Stimulated activated CD8-positive, alpha-beta memory T cell treated with anti-CD3 and anti-CD28 coated beads, Interleukin-15, amount 100 ng/mL, for 24 hours (primary cell): ENCODE measurements at regions not wholly inside any gene's neighbourhood (a gene's known extent, or its start where the extent isn't known, plus 50 kb on each side); places are given as distances from the start of the nearest gene placed in this dataset.

Experiments
- DNase-seq: peaks from one replicate; pipeline ENCODE4 v3.0.0-alpha.2; 2020; ENCODE audit warnings: low read depth

DNA sequence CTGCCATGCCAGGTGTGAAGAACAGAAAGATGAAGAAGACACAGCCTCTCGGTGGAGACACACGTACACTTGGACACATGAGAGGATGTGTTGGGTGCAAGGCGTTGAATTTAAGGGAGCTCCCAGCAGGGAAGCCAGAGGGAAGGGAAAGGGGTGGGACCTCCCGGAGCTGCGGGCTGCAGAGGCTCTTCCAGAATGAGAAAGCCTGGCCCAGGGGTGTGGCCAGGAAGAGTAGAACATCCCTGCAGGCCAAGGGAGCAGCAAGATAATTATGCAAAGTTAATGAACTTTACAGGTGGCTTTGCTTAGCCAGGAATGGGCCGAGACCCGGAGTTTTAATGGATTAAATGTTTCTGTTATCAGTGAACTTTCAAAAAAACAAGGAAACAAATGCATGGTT, 270.3 kb downstream of the KLF6 start:
- no peak for DNase-seq

DNA sequence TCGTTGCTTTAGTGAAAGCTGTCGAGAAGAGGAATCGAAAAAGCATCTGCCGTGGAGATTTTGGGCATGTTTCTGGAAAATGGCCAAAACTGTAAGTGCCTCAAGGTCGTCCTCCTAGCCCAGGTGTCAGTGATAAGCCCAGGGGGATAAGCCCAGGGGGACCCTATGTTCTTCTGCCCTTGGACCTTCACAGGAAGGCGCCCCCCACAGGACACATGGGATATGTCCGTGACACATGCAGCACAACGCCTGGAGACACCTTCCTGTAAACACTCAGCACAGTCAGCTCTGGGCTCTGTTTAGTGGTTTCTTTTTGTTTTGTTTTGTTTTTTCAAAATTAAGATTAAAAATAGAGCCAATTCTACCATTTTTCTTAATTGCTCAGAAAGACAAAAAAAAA, 272.7 kb downstream of the KLF6 start:
- no peak for DNase-seq

DNA sequence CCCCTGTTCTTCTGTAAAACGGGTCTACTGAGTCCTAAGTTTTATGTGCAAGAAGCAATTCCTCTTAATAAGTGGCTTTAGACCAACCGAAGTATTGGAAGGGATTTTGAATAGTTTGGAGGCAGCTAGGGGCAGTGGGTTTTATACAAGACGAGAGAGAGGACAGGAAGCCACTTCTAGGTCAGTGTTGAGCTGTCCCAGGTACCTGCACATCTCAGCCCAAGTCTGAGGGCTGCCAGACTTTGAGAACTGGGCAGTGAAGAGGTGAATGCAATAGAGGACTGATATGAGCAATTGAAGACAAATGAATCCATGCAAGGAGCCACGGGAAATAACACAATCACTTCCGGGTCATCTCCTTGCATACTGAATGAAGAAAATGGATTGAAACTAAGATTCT, 273.5 kb downstream of the KLF6 start:
- DNase-seq, result no peak

DNA sequence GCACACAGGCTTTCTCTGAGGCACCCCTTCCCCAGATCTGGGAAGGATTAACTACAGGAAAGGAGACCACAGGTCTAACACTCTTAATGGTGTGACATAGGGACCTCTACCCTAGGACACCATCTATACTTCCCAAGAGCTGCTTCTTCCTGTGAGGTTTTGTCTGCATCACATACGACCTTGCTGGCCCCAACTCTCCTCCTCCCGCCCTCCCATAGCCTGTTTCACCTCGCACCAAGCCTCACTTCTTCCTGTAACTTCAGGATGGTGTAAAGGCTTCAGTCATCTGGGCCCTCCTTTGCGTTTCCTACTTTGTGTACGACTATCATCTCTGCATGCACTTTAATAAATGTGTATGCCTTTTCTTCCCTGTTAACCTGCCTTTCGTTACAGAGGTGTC, 274.3 kb downstream of the KLF6 start:
- DNase-seq, result no peak

DNA sequence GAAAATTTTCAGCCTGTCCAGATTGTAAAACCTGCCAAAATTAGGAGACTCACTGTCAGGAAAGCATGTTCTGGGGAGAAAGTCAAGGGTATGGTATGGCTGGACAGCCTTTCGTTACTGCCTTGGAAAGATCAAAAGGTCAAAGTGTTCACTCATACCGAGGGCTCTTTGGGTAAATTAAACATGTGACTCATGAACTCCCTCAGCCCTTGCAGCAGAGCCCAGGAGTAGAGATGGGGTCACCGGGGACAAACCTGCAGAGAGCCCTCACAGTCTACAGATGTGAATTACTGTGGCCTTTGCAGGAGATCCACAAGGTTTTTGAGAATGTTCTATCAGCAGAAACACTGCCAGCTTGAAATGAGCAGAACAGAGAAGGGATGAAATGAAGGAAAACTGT, 275.7 kb downstream of the KLF6 start:
- DNase-seq, result no peak

DNA sequence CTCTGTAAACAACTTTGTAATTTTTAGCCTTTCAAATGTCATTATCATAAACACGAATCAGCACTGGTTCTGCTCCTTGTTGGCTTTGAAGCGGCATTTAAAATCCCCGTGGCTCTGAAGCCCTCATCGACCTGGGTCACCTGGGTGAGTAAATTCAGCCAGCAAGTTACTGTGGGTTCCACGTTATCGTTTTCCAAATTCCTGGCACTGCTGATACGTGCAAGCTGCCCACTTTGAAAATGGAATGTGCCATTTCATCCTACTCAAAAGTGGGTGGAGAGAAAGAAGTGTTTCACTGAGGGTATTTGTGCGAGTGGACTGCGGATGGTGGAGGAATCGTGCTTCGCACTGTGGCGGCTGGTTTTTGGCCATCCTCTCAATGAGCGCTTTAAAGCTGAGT, 281.7 kb downstream of the KLF6 start:
- DNase-seq, result no peak

DNA sequence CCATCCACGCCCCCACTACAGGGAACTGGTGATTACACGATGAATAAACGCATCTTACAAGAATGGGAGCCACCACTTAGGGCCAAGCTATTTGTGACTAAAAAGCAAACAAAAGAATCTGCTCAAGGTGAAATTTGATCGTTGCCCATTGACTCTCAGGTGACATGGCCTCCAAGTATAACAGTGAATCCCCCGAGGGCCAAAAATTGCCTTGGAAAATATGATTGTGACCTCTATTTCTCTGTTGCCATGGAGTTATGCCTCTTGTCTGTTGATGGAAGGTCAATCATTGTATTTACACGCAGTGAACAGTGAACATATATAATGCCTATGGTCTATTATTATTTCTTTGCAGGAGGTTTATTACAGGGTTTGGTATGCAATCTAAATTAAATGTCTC, 282.3 kb downstream of the KLF6 start:
- DNase-seq, result no peak

DNA sequence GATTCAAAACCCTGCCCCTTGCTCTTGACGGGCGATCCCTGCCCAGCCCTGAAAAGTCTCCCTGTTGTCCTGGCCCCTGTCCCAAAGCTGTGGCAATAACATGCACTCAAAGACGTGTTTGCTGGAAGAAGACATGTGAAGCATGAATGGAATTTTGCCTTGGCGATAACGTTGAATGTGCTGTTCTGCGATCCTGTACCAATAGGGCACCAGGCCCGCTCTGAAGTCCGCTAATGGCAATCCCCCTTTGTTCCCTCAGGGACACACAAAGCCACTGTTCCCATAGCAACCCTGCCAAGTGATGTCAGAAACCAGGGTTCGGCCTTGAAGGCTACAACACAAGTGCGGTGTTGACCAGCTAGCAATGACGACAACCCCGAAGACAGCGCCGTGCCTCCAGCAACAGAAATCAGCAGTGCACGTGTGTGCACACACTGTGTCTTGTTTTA, 284.6 kb downstream of the KLF6 start:
- DNase-seq, result no peak

DNA sequence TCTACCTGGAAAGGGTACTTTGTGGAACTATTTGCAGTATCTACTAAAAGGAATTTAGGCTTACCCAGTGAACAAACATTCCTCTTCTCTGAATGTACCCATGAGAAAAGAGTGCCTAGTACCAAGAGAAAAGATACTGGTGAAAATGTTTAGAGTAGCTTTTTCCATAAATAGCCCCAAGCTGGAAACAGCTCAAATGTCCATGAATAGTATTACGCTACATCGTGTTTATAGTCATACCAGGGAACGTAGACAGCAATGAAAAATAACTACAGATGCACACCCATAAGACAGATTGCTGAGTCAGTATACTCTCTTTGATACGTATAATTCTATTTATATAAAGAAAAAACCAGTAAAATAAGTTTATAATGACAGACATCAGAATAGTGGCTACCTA, 285.9 kb downstream of the KLF6 start:
- DNase-seq, result no peak

DNA sequence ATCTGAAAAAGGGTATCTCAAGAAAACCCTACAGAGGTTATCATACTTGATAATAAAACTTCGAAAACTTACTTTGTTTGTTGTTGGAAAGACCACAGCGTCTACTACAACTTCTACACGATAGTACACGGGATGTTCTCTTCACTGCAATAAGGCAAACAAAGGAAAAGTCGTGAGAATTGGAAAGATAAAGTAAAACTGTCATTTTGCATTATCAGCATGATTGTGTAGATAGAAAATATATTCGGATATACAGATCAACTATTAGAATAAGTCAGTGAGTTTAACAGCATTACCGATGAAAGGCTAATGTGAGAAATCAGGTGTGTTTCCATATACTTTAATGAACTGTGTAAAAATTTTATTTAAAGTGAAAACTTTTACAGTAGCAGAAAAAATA, 287.4 kb downstream of the KLF6 start:
- no peak for DNase-seq

DNA sequence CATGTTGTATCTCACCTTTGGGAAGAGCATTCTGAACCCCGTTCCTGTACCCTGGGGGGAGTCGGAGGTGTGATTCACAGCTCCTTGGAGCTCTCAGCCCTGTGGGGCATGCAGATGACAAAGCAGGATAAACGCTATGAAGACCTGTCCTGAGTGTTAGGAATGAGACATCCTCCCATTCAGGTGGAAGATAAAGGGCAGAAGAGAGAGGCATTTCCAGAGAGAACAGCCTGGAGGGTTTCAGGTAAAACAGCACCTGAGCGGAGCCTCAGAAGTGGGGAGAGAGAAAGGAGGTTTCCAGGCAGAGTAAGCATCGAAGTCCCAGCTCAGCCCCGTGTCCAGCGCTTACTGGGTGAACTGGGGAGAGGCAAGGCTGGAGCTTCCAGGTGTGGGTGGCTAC, 288.9 kb downstream of the KLF6 start:
- no peak for DNase-seq

DNA sequence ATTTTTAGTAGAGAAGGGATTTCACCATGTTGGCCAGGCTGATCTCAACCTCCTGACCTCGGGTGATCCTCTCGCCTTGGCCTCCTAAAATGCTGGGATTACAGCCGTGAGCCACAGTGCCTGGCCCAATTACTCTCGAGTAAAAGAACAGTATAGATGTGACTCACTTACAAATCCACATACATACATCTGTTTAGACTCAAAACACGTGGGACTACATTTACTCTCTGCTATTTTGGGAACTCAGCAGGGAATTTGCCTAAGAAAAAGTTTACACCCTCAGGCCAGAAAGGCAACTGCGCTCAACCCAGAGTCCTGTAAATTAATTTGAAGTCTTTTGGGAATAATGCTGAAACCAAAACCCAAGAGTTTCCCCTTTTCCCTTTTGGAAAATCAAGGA, 289.7 kb downstream of the KLF6 start:
- no peak for DNase-seq

DNA sequence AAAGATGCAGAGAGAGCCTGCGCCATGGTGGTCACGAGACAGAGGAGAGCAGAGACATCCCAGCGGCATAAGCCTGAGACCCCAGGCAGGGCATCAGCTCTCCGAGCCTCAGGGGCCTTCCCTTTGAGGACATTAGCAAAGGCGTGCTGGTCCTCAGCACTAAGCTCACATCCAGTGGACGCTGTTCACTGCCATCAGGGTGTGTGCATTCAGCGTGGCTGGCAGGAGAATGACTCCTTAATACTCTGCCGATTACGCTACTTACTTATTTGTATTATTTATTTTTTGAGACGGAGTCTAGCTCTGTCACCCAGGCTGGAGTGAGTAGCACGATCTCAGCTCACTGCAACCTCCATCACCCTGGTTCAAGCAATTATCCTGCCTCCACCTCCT, 290.2 kb downstream of the KLF6 start:
- DNase-seq, result no peak

DNA sequence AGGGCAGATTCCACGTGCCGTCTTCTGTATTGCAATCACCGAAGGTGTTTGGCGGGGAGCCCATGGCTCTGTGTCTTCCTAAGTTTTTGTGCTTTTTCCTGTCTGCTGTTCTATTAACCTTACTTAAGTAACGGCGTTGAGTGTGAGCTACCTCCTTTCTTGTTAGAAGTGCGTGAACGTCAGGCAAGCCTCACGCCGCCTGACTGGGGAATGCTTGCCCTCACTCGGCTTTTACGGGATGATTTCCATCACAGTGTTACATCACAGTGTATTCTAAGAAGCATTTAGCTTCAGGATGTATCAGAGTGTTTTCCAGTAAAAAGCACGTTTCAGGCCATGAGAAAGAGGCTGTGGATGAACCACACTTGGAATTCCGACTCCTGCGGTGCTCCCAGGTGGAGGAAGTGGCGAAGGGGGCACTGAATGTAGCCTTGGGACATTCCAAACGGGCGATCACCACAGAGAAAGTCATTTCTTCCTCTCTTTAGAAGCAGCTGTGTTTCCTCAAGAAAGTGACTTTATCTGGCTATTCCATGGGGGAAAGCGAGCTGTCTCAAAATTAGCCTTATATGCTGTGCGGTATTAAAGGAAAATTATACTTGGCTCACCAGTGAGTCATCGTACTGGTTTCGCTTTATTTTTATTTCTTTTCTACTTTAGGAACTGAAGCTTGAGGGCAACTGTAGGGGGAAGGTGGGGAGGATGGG, 290.7 kb downstream of the KLF6 start:
- DNase-seq, result no peak

DNA sequence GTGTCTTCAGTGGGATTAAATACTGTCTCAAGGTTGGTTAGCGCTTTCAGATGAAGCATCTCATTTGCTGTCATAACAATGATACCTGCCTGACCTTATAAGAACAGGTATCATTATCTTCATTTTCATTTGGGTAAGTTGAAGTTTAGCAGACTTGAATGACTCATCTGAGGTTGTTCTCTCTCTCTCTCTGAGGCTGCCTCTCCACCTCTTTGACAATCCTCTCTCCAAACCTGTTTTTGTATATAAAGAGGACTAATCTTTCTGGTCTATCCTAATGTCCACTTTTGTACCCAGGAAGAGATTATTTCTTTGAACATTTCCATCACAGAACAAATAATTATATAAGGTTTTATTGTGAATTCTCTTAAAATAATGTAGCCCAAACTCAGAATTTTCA, 291.4 kb downstream of the KLF6 start:
- no peak for DNase-seq

DNA sequence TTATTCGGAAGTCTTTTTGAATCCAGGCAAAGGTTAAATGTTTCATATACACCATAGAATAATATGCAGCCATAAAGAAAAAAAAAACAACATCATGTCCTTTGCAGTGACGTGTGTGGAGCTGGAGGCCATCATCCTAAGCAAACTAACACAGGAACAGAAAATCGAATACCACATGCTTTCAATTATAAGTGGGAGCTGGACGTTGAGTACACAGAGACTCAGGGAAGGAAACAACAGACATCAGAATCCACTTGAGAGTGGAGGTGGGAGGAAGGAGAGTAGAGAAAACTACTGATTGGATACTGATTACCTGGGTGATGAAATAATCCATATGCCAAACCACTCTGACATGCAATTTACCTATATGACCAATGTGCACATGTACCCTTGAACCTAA, 293.4 kb downstream of the KLF6 start:
- no peak for DNase-seq

DNA sequence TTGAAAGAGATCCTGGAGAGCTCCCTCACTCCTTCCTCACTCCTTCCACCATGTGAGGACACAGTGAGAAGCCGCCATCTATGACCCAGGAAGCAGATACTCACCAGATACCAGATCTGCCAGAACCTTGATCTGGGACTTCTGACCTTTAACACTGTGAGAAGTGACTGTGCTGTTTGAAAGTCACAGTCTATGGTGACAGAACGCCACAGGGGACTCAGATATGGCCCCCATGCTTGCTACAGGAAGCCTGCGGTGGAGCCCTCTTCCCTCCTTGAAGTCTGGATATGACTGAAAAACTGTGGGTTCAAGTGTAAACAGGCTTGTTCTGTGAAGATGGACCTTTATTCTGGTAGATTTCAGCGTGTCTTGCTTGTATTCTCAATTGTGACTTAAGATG, 297.8 kb downstream of the KLF6 start:
- no peak for DNase-seq

DNA sequence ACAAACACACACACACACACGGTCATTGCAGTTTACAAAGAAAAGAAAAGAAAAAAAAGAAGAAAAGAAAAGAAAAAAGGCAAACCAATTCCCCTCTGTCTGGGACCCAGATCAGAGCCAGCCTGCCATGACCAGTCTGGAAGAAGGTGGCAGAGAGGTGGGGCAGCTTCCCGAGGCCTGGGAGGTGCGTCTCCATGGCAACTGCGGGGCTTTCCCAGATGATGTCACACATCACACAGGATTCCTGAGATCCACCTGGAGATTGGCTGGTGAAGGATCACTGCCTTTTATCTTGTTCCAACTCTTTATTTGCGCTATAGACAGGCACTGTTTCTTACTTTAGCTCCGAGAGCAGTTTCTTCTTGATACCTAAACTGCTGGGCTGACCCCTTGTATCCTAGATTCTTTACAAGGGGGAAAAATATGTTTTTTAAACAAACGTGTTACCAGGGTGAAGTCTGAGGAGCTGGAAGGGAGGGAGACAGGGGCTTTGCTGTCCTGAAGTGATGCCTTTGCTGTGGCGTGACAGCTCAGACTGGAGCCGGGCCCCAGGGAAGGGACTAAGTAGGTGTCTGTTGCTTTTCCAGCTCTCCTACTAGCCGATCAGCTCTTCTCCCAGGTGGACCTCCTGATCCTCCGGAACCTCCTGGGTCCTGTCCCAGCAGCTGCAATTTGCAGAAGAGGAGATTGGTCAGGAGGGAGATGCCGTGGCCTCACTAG, 298.5 kb downstream of the KLF6 start:
- no peak for DNase-seq

DNA sequence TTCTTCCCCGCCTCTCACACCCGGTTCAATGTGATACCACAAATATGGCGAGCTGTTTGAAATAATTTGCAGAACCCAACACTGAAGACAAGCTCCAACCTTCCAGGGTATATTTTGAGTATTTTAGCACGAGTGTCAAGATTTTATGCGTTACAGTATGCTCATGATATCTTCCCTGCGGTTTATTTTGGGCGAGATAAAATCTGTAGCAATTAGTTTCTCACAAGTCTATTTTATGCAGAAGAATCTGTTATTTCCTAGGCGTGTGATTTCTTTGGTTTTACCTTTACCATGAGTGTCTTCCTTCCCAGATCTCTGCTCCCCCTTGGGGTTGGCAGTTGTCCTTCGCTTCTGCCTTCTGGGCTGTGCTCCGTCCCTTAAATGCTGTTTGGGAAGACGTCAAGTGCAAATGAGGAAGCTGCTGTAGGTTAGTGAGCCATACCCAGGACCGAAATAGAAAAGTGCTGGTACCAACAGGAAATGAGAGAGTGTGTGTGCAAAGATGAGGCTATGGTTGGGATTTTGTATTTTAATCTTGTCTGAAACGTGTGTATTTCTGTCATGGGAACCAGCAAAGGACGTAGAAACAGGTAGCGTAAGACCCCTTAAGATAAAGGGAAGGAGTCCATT, 299.8 kb downstream of the KLF6 start:
- no peak for DNase-seq

DNA sequence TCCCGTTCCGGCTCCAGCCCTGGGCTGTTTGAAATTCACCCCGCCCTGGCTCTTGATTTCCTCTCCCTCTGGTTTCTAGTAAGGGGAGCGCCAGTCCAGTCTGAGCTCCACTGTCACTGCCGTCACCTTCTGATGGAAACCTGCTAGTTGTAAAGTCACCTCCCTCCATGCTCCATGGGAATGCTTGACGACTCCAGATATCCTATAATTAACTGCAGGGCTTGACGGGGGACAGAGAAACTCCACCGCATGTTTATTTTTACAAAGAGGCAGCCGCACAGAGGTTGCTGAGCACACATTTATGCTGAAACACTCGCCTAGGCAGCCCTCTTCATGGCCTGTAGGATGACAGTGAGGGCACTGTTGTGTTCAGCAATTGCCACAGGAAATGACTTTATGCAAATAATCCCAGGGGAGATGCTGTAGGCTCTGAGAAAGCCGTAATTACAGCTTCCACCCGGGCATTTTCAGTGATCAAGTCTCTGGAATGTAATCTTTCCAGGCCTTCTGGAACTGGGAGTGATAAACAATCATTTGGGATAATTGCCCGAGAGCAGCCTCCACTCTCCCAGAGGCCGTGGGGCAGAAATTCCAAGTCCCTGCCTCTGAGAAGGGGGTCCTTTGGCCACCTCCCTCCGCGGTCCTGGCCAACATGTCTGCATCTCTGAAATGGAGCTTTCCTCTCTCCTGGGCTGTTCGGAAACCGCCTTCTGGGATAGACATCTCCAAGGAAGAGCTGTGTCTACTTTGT, 300.5 kb downstream of the KLF6 start:
- no peak for DNase-seq

DNA sequence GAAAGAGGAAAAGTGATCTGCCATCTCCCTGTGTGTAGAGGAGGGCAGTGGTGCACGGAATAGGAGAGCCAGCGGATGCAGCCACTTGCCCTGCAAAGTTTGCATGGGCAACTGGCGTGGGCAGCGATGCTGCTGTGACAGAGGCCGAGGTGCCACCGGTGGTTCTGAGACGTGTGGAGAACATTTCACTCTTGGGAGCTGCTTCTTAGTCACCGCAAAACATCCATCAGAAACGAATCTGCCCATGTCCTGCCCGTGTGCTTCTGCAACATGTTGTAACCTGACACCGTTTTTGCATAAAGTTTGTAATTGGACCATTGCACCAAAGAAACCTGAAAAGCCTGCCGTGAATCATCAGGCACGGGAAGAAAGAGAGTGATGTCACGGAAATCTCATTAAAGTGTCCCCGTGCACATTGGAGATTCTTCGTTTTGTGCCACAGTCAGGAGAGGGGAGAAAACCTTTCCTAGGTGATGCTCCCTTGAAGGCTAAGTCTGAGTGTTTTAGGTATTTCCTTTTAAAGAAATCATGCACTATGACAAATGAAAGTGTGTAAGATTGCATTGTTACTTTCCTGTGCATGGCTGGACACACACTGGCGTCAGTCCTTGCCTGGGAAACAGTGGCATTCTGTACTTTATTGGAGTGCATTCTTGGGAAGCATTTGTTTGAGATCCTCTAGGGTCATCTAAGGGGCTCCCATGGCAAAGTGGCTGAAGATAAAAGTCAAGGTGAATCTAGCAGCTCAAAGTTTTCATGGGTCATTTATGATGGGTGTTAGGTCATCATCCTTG, 302.6 kb downstream of the KLF6 start:
- DNase-seq, result no peak

DNA sequence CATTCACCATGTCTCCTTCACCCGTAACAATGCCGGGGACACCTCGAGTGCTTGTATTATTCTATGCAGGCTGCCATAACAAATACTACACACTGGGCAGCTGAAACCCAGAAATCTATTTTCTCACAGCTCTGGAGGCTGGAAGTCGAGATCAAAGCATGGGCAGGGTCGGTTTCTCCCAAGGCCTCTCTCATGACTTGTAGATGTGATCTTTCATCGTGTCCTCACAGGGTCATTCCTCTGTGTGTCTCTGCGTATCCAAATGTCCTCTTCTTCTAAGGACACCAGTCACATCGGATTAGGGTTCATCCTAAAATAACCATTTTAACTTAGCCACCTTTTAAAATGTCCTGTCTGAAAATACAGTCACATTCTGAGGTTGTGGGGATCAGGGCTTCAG, 303.5 kb downstream of the KLF6 start:
- DNase-seq, result no peak
